HG03196 (cell line): ENCODE measurements at regions not wholly inside any gene's neighbourhood (a gene's known extent, or its start where the extent isn't known, plus 50 kb on each side); places are given as distances from the start of the nearest gene placed in this dataset.

Experiments
- ATAC-seq: cut with Tn5 transposase; IDR thresholded peaks from one replicate; pipeline ENCODE4 v1.9.1; 2021; ENCODE audit not compliant: unreplicated experiment

DNA sequence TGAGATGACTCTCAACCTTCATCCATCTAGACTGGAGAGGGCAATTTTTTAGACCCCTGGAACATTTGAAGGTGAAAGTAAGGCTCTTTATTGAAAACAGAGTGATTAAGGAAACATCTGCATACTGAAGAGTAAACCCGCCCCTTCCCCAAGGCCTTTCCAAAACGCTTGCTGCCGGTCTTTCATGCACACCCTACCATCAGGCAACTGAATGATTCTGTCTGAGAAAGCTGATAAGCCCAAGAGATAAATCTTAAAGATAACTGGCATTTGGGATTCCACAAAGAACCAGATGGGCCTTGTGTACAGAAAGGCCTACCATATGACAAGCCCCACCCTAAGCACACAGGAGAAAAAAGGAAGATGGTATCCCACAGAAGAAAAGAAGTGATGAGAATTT is 54.4 kb upstream of the PIK3R1 start:
- no peak for ATAC-seq

GRCh38 chr5:68159224-68159951 is 56.2 kb upstream of the PIK3R1 start:
- ATAC-seq = no peak

DNA sequence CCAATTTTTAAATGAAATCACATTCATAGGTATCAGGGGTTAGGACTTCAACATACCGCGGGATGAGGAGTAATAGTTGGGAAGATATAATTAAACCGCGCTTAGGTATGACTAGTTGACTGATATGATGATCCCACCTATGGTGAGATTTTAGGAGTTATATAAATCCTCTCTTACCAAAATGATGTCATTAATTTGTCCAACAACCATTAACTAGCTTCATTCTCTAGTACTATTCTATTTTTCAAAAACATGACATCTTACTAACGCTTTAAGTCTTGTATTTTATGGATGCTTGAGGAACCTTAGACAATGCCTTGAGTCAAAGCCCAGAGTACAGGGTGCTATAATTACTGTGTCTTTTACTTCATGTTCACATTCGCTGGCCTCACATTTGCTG is 59.6 kb upstream of the PIK3R1 start:
- ATAC-seq = no peak

GRCh38 chr5:68154119-68154857 is 61.3 kb upstream of the PIK3R1 start:
- ATAC-seq = no peak

DNA sequence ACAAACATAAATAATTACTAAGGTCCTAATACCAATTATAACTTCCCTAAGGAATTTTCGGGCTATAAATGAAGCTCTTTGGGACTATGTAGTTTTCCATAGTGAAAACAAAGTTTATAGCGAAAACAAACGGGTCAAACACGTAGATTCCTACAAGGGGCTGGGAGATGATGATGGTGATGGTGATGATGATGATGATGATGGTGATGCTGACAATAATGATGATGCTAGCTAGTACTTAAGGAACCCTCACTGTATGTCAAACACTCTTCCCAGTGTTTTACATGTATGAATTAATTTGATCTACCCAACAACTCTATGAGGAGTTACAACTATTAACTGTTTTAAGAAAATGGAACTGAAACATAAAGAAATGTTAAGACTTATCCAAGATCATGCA is 63.7 kb upstream of the PIK3R1 start:
- ATAC-seq = no peak

DNA sequence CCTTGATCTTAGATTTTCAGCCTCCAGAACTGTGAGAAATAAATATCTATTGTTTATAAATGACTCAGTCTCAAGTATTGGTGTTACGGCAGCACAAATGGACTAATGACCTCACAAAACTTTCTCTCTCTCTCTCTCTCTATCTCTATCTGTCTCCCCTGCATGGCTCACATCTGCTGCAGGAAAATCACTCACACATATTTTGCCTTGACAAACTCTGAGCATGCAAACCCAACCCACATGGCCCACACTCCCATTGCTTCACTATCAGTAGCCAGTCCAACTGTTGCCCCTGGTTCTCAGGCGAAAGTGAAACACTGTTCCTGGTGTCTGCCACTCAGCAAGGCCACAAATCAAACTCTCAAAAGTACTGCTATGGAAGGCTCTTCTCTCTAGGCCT is 66.4 kb upstream of the PIK3R1 start:
- ATAC-seq = peak; percentile 40

GRCh38 chr5:68148096-68148495 is 67.5 kb upstream of the PIK3R1 start:
- ATAC-seq = peak; percentile 55

DNA sequence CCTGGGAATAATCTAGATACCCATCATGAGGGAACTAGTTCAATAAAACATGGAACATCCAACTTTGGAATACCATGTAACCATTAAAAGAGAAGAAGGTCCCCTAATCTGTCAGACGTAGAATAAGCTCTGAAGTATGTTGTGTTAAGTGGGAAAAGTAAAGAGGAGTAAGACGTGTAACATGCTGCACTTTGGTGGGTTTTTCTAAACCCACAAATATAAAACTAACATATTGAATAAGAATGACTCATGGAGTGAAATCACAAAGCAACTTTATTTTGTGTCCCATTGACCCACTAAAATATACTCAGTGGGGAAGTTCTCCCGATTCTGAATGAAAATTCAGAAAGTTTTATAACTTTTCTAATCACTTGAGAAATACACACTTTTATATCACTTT is 67.9 kb upstream of the PIK3R1 start:
- no peak for ATAC-seq

- peak; percentile 46 for ATAC-seq
Observed at GRCh38 chr5:68141494-68141893, 74.1 kb upstream of the PIK3R1 start.

DNA sequence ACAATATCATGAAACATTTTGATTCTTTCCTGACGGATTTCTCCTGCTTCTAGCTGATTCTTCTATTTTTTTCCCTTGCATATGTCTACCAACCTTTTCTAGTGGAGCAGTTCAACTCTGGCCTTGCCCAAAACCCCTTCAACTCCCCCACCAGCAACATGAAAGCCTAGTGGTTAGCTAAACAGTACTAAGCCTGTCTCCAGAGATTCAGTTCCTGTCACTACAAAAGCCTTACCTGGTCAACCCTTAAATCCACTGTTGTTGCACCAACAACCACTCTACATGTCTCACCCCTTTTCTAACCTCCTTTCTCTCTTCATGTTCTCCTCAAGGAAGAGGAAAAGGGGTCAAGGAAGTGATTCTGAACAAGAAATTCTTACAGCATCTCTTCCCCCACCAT is 74.8 kb upstream of the PIK3R1 start:
- ATAC-seq = no peak

DNA sequence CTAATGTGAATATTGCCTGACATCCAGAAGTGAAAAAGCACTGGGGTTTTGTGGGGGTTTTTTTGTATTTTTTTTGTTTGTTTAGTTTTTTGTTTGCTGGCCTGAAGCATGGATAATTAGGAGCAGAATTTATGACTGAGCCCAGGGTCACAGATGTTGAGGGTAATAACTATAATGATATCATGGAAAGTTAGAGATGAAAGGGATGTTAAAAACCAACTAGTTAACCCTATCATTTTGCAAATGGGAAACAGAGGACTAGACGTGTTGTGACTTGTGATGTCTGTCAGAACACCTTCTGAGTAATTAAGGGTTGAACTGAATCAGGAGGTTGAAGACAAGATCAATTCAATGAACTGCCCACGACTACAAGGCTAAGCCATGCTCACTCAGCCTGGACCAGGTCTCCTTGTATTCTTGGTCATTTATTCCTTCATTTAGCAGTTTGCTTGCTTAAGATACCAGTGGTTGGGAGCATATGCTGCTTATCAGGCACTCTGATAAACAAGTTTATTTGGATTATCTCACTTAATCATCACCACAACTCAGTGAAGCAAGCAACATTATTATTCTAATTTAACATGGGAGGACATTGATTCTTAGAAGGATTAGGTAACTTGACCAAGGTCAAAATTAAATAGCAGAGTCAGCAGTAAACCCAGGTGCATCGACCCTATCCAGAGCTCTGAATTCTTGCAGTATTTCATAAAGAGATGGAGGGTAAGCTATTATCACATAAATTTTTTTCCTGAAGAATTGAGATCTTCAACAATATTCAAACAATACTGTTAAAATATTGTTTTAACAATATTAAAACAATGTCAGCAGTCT is 75.7 kb upstream of the PIK3R1 start:
- ATAC-seq = no peak

DNA sequence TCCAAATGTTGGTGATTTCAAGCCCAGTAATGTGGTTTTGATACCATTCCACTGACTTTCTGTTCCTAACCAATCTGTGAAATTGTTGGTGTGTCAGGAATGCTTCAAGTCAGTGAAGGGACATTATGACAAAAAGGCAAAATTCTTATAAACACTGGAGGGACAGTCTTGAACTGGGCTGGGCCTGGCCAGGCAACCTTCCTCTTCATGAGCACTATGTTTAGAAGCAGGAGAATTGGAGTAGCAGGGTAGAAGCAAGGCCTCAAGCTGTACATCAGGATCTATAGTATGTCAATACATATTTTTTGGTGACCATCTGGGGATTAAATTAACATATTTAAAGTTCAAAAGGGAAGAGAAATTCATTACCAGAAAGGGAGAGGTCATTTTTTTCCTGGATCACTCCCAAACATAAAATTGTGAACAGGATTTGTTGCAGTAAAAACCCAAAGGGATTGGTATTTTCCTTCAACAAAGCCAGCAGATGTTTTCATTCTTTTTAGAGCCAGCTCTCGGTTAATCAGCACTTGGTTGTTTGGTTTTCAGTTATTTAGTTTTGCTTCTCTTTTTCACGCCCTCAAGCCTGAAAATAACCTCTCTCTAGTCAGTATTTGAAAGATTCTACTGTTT is 77.9 kb upstream of the PIK3R1 start:
- ATAC-seq = no peak

DNA sequence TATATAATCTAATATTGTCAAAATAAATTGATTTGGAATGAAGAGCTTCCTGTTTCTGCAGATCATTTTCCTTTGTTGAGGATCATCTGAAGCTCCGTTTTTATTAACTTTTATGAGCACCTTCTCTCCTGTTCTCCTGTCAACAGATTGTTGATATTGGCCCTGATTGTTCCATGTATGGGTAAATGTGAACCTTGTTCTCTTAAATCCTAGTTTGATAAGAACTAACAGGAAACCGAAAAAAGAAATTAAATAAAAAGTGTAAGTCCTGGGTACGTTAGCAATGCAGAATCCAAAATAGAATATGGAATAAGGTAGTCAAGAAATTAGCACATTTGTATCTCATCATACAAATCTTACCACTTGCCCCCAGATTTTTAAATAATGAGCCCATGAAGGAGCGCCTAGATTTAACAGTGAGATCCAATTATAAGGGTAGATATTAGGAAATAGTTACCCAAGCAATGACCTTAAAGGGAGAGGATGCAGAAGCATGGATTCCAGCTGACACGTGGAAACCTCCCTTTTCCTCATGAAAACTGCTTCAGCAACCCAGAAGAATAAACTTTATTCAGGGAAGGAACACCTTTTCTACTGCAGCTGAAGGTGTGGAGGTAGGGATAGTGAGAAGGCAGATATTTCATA is 80.8 kb upstream of the PIK3R1 start:
- no peak for ATAC-seq

- no peak for ATAC-seq
Observed at GRCh38 chr5:68134033-68134668, 81.4 kb upstream of the PIK3R1 start.

GRCh38 chr5:68130253-68130652 is 85.3 kb upstream of the PIK3R1 start:
- no peak for ATAC-seq

- no peak for ATAC-seq
Observed at GRCh38 chr5:68129364-68129763, 86.2 kb upstream of the PIK3R1 start.

- ATAC-seq = no peak
Observed at GRCh38 chr5:68126886-68127285, 88.7 kb upstream of the PIK3R1 start.

DNA sequence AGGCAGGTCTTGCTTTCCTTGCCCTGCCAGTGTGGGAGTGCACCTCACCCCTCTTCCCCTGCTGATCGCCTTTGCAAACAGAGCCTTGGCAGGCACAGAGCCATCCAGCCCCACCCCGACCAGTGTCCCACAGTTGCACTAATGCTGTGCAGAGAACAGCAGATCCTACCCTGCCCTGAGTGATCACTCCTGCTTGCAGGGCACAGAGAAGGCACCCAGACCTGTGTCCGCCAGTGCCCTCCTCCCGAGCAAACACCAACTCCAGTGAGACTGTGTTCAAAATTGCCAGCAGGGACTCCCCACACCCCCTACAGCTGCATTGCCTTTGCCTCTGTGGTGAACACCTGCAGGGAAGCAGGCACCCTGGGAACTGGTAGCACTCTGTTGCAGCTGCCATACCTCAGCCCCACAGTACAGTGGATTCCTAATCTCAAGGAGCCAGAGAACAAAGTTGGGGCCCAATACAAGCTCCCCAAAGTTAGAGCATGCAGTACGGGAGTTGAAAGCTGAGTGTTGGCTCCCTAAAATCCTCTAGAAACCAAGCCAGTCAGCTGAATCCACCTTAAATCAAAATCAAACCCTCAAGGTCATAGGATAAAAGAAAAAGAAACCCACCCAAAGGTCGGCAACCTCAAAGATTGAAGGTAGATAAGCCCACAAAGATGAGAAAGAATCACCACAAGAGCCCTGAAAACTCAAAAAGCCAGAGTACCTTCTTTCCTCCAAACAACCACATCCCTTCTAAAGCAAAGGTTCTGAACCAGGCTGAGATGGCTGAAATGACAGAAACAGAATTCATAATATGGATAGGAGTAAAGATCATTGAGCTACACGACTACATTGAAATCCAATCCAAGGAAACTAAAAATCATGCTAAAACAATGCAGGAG is 92.9 kb upstream of the PIK3R1 start:
- no peak for ATAC-seq

DNA sequence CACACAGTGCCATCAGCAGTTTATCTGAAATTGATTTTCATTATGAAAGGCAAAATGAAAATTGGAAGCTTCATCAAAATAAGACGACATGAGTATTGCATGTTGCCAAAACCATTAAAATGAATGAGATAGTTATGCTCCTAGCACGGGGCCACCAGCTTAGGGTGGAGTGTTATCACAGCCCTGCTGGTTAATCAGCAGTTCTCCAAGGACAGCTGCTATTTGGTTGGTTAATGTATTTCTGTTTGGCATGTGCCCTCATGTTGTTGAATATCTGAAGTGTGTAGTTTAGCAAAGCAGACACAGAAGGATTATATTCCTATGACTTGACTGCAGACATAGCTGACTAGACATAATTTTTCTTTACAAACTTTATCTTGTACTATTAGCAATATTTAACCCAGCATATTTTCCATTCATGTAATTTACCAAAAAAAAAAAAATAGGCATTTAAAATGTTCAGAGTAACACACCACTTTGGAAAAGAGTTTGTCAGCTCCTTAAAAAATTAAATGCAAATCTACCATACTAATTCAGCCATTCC is 98.6 kb upstream of the PIK3R1 start:
- ATAC-seq = no peak
